GM21737 (cell line): ENCODE measurements at regions not wholly inside any gene's neighbourhood (a gene's known extent, or its start where the extent isn't known, plus 50 kb on each side); places are given as distances from the start of the nearest gene placed in this dataset.

ENCODE experiments used
- ATAC-seq: cut with Tn5 transposase; IDR thresholded peaks from one replicate; pipeline ENCODE4 v1.9.1; 2021; ENCODE audit warnings: mild to moderate bottlenecking, moderate library complexity; ENCODE audit not compliant: unreplicated experiment

DNA sequence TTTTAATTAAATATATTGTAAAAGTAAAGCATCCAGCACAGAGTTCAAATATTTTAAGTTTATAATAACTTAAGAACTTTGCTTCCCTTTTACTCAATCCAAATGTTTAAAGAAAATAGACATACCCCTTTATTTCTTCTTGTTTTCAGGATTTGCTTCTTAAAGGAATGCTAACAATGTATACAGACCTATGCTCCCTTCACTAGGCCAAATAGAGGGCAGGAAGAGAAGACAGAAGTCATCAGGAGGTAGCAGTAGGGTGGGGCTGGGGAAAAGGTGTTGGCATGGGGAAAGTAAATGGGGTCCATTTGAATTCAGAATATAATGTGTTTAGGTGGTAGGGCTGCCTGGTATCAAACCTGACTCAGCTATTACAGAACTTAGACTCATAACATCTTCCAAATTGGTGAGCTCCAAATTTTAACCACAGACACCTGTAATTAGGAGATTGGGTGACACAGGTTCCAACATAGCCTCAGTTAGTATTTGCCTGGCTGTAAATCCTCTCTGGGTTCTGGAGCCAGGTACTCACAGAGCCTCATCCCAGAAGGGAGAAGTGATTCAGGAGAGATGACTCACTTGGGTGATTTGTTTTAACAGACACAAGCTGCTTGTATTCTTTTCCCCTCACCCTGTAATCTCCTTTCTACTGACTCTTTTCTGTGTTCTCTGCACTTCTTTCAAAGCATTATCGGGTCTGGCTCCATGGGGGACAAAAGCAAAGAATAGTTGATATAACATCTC, 60.1 kb upstream of the DUSP10 start:
- no peak for ATAC-seq

DNA sequence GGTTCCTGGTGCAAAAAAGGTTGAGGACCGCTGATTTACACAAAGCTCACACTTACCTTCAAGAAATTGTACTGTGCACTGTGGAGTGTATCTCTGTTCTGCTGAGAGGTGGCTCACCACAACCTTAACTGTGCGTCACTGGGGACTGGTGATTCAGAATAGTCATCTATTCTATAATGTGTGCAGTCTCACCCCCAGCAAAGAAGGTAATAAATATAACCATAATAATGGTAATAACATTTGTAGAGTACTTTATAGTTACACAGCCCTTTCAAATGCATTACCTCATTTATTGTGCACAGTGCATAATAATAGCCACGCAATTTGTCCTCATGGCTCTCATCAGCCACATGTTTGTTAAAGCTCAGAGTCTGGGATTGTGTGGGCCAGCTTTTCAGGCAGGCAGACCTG, 59.4 kb upstream of the DUSP10 start:
- no peak for ATAC-seq

DNA sequence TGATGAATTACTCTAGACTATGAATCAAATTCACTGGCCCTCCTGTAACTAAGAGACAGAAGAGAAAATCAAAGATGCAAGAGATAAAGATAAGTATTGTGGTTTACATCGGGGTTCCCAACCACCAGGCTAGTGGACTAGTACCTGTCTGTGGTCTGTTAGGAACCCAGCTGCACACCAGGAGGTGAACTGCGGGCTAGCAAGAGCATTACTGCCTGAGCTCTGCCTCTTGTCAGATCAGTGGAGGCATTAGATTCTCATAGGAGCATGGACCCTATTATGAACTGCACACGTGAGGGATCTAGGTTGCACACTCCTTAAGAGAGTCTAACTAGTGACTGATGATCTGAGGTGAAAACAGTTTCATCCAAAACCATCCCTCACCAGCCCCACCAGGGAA, 58.9 kb upstream of the DUSP10 start:
- ATAC-seq, result no peak

DNA sequence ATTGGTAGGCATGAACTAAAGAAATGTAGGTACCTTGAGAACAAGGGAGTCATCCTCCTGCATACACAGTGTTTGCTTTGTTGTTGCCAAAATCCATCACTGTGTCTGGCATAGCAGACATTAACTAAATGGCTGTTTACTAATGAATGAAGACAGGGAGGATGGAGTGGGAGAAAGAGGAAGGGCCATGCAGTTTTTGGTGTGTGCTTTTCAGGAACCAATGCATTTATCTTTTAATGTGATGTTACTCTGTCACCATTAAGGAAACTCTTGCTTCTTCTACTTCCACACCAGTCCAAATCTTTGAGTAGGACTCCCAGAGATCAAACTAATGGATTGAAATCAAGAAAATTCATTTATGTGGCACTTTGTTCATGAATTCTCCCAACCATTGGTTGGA, 55.6 kb upstream of the DUSP10 start:
- ATAC-seq, result no peak

DNA sequence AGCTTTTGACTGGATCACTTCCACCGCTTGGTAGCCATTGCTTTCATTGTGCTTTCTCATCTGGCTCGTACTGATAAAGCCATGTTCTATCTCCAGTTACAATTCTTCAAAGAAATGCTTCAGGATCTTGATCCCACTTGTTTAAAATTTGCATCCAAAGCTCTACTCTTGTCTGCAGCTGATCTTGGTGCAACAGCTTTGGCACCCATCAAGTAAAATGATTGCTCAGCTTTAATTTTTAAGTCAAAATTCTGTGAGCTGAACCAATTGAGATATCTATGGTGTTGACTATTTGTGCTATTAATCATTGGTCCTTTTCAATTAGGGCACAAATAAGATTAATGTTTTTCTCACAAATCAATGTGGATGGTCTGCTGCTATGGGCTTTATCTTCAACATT, 54.8 kb upstream of the DUSP10 start:
- no peak for ATAC-seq

DNA sequence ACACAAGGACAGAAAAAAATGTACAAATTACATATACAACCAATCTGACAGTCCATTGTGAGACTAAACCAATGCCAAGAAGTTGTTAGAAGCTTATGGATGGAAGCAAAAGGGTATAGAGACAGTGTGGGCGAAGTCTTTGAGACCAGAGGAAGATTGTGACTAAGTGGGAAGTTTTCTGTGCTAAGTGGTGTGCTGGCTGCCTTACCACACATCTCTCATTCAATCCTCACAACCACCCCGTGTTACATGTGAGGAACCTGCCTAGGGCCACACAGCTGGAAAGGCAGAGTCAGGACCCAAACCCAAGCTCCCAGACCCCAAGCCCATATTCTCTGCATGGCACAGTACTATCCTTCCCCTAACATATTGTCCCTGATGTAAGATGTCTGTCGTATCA, 53.5 kb upstream of the DUSP10 start:
- ATAC-seq, result no peak

DNA sequence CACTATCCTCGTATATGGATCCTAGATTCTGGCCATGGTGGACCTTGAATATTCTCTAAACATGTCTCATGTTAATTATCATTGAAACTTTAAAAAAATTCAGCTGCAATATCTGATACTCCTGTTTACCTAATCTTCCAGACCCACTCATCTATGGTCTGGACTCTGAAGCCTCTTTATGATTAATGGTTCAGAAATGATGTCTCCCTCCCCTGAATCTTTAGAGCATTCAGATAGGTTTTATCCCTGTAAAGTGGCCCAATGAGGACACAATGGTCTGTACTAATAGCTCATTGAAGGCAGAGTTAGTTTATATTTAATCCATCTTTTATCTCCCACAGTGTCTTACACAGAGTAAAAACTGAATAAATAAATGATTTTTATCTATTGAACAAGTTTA, 53.0 kb upstream of the DUSP10 start:
- no peak for ATAC-seq

DNA sequence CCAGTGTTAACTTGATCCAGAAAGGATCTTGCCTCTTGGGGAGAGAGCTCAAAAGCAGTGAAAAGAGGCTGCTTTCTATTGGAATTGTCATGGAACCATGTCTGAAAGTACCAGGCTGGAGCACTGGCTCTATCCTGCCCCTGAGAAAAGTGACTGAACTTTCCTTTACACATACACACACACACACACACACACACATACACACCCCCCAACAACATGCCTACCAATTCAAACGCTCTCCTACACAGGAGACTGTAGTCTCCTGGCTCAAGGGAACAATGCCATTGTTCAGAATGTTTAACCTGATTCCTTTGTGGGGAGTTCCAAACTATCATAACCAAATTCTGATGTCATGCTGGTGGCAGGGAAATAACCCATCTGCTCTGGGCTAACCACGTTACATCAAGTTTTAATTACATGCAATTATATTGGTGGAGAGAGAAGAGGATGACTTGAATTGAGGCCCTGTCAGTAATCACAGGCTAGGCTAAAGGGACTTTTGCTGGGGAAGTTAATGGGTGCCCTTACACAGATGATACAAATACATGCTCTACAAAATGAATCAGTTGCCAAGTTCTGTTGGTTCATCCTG, 52.3 kb upstream of the DUSP10 start:
- ATAC-seq, result peak; percentile 49

DNA sequence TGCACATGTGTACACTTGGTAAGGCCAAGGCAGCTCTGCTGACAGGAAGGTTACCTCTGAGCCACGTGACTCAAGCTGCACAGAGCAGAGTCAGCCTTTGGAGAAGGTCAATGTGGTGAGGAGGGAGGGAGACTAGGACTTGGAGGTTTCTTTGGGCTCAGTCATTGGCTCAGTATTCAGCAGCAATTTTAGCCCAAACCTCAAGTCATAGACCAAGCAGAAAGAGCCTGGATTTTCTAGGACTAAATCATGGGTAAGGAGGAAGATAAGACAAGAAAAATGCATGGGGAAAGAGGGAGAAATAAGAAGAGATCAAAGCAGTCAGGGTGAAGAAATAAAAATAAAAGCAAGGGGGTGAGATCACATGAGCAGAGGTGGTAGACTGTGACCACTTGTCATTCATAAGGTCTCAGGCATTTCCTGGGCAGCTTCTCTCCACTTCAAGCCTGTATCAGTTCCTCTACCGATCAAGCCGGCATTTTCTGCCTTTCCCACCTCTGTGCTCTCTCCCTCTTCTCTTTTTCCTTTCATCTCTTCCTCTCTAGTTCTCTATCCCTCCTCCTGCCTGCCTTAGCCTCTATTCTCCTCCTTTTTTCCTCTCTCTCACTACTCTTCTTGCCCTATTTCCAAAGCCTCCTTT, 51.7 kb upstream of the DUSP10 start:
- ATAC-seq, result peak; percentile 82

DNA sequence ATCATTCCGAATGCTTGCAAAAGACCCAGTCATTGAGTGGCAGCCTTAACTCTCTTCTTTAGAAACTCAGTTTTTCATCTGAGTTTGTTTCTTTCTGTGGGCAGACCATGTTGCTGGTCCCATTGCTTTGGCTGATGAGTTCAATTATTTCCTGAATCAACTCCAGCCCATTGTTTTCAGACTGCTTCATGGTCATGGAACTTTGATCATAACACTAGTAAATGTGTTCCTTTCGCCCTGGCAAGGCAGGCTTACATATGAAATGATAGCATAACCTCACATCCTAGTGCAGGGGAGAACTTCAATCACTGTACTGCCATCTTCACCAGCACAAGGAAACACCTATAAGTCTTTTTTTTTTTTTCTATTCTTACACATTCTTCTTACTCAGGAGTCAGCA, 50.0 kb upstream of the DUSP10 start:
- no peak for ATAC-seq
